ENCODE measurements at regions not wholly inside any gene's neighbourhood (a gene's known extent, or its start where the extent isn't known, plus 50 kb on each side); places are given as distances from the start of the nearest gene placed in this dataset.

DNA sequence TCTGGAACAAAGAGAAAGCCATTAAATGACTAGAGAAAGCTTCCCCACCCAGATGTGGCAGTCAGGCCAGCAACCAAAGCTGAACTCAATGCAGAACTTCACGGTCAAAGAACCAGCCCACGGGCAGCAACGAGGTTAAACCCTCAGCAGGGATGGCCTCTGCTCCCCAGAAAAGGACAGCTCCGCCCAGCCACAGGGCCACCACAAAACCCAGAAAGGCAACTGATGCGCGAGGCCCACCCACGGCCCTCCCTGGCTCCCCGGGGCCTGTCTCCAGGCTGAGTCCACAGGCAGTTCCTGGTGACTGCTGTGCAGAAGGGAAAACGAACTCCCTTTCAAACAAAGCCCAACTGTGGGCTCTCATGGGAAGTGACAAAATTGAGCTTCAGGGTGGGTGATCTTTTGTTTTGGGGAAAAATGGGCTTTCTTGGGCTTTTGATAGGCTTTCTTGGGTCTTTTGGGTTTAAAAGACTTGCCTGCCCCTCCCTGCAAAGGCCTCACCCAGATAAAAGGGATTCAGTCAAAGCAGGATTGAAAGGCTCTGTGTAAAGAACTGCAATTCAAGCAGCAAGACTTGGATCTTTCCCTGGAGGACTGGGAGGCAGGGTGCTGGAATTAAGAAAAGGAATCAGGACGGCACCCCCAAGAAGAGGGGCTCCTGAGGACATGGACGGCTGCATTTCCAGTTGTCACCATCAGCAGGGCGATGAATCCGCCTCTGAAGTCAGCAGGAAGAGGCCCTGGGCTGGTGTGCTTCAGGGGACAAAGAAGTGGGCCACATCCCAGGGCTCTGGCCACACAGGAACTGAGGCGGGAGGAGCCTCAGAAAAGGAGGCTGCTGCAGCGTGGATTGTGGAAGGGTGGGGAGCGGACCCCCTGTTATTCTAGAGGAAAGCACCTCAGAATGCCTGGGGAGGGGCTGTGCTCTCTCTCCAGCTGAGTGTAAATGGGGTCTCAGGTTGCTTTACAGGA lies 209.9 kb downstream of the USP6NL start (continued):
- TF ChIP-seq PHB2 (IDR thresholded peaks at IDR 0.05; ENCODE audit: low read depth): no peak

DNA sequence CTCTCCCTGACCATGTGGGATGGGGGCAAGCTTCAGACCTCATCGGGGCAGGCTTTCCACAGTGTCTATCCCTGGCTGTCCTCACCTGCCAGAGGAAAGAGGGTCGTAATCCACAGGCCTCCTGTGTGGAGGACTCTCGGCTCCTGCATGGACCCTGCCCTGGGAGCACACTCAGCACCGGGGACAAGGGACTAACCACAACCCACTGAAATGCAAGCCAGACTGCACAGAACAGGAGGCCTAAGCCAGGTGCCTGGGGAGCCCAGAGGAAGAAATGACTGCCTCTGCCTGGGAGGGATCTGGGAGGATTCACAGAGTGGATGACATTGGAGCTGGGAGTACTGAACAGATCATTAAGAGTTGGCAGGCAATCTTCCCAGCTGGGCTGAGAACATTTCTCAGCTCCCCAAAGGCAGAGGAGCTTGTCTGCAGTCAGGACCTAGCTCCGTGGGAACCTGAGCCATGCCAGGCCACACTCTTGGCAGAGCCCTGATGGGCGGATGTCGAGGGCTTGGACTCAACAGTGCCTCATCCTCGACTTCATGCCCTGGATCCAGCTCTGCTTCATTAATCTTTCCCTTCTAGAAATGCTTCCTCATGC lies 213.4 kb downstream of the USP6NL start:
- no peak overlapping the region for H3K4me3 ChIP-seq
- DNase-seq (ENCODE audit: extremely low read depth in 1 of 4, low spot score in 3 of 4) (no peak), ATAC-seq (no peak), FAIRE-seq (no peak)
- H3K36me3 ChIP-seq (ENCODE audit: control insufficient read depth, insufficient read depth, low read length): no peaks in the 10 kb centered on the region
- H3K27me3 ChIP-seq (ENCODE audit: control insufficient read depth in 2 of 2, insufficient read depth in 2 of 2, low read length in 2 of 2): peaks cover 35 to 61% of the 10 kb centered on the region in 2 experiments
- H2AFZ ChIP-seq (ENCODE audit: low read depth, low read length): no peak overlapping the region
- ChIA-PET POLR2A (no interaction called here), CTCF (ENCODE audit: low intra/inter-chr PET ratio) (no interaction called here)
- peaks cover 0 to 4% of the 10 kb centered on the region in 2 experiments; a peak in 1 of 5 replicates for H3K4me1 ChIP-seq (replicated peaks in 1 of 2; ENCODE audit: control insufficient read depth in 2 of 2, insufficient read depth in 2 of 2, low read length in 2 of 2)
- TF ChIP-seq ZBTB8A (IDR thresholded peaks at IDR 0.05; ENCODE audit: partially characterized antibody) (no peak), CHCHD3 (CRISPR knock-in tag; IDR thresholded peaks at IDR 0.05) (no peak), CBFA2T3 (IDR thresholded peaks at IDR 0.05) (no peak)
- TF ChIP-seq, protein P1, sequence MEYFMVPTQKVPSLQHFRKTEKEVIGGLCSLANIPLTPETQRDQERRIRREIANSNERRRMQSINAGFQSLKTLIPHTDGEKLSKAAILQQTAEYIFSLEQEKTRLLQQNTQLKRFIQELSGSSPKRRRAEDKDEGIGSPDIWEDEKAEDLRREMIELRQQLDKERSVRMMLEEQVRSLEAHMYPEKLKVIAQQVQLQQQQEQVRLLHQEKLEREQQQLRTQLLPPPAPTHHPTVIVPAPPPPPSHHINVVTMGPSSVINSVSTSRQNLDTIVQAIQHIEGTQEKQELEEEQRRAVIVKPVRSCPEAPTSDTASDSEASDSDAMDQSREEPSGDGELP (CRISPR knock-in tag; IDR thresholded peaks at IDR 0.05; ENCODE audit: borderline replicate concordance): no peak
- TF ChIP-seq, protein P2, sequence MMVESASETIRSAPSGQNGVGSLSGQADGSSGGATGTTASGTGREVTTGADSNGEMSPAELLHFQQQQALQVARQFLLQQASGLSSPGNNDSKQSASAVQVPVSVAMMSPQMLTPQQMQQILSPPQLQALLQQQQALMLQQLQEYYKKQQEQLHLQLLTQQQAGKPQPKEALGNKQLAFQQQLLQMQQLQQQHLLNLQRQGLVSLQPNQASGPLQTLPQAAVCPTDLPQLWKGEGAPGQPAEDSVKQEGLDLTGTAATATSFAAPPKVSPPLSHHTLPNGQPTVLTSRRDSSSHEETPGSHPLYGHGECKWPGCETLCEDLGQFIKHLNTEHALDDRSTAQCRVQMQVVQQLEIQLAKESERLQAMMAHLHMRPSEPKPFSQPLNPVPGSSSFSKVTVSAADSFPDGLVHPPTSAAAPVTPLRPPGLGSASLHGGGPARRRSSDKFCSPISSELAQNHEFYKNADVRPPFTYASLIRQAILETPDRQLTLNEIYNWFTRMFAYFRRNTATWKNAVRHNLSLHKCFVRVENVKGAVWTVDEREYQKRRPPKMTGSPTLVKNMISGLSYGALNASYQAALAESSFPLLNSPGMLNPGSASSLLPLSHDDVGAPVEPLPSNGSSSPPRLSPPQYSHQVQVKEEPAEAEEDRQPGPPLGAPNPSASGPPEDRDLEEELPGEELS (CRISPR knock-in tag; IDR thresholded peaks at IDR 0.05; ENCODE audit: borderline replicate concordance): no peak
- in situ Hi-C loops (cut with MboI) (no loop called here), intact Hi-C loops (cut with micrococcal nuclease) (no loop called here)
- H3K27ac ChIP-seq (ENCODE audit: extremely low read depth, low read depth, low read length): no peak overlapping the region
- H3K4me2 ChIP-seq (ENCODE audit: insufficient read depth, low read length): no peak overlapping the region
- 1% methylated on average over 8 of the region's 8 CpGs for WGBS (ENCODE audit: insufficient coverage, low coverage, missing lambda C conversion rate)
- no peaks in the 10 kb centered on the region for H3K9me1 ChIP-seq (ENCODE audit: control insufficient read depth, insufficient read depth, low read length)
- H3K9ac ChIP-seq (ENCODE audit: insufficient read depth in 1 of 2, low read depth in 2 of 2, low read length in 2 of 2): no peak overlapping the region
- no TSS peak for BruUV-seq (replicated peaks)
- no peaks in the 10 kb centered on the region for H3K9me3 ChIP-seq (replicated peaks; ENCODE audit: control insufficient read depth, insufficient read depth, low read depth, low read length)
- no peaks in the 10 kb centered on the region for H3K79me2 ChIP-seq (ENCODE audit: control insufficient read depth, insufficient read depth, low read length)
- peaks cover 3% of the 10 kb centered on the region; the same call in 1 of the 2 replicates for H4K20me1 ChIP-seq (replicated peaks; ENCODE audit: control insufficient read depth, insufficient read depth, low read length)

All from K562 (cell line).